ENCODE measurements at regions not wholly inside any gene's neighbourhood (a gene's known extent, or its start where the extent isn't known, plus 50 kb on each side); places are given as distances from the start of the nearest gene placed in this dataset.

- Histone ChIP-seq H3K27ac (ENCODE audit: extremely low read depth, low read depth, low read length) (no peak overlapping the region), H4K20me1 (replicated peaks; ENCODE audit: control insufficient read depth, insufficient read depth, low read length) (no peaks in the 10 kb centered on the region), H3K9ac (ENCODE audit: insufficient read depth in 1 of 2, low read depth in 2 of 2, low read length in 2 of 2) (no peak overlapping the region), H3K4me1 (replicated peaks in 1 of 2; ENCODE audit: control insufficient read depth in 2 of 2, insufficient read depth in 2 of 2, low read length in 2 of 2) (no peaks in the 10 kb centered on the region), H3K4me3 (no peak overlapping the region), H3K36me3 (ENCODE audit: control insufficient read depth, insufficient read depth, low read length) (no peaks in the 10 kb centered on the region), H3K9me3 (replicated peaks; ENCODE audit: control insufficient read depth, insufficient read depth, low read depth, low read length) (no peaks in the 10 kb centered on the region), H3K4me2 (ENCODE audit: insufficient read depth, low read length) (no peak overlapping the region), H3K9me1 (ENCODE audit: control insufficient read depth, insufficient read depth, low read length) (no peaks in the 10 kb centered on the region), H2AFZ (ENCODE audit: low read depth, low read length) (no peak overlapping the region), H3K27me3 (ENCODE audit: control insufficient read depth in 2 of 2, insufficient read depth in 2 of 2, low read length in 2 of 2) (no peaks in the 10 kb centered on the region), H3K79me2 (ENCODE audit: control insufficient read depth, insufficient read depth, low read length) (no peaks in the 10 kb centered on the region)
- WGBS (ENCODE audit: insufficient coverage, low coverage, missing lambda C conversion rate): 0% methylated on average over 1 of the region's 2 CpGs
- intact Hi-C loops (cut with micrococcal nuclease) (no loop called here), in situ Hi-C loops (cut with MboI) (no loop called here)
- ChIA-PET POLR2A (interaction anchor here (0.6 kb wide), 1 partner anchor 39 kb away, joined by 3 read pairs; no protein-coding TSS in a partner anchor), CTCF (ENCODE audit: low intra/inter-chr PET ratio) (no interaction called here)
- FAIRE-seq (no peak), DNase-seq (ENCODE audit: extremely low read depth in 1 of 4, low spot score in 3 of 4) (no peak), ATAC-seq (no peak)
- no TSS peak for BruUV-seq (replicated peaks)
- TF ChIP-seq NR2C1 (IDR thresholded peaks at IDR 0.05) (no peak), NR2C1 (tag; IDR thresholded peaks at IDR 0.05) (no peak), EZH2 (IDR thresholded peaks at IDR 0.05; ENCODE audit: borderline replicate concordance, low read depth, low read length) (no peak), ATF1 (CRISPR knock-in tag; IDR thresholded peaks at IDR 0.05) (no peak), ATF1 (tag; IDR thresholded peaks at IDR 0.05) (no peak), MTA3 (IDR thresholded peaks at IDR 0.05; ENCODE audit: borderline replicate concordance) (no peak), BMI1 (IDR thresholded peaks at IDR 0.05; ENCODE audit: low read length) (no peak), TBP (optimal IDR thresholded peaks at IDR 0.05; ENCODE audit: low read depth, low read length) (no peak), ELF1 (tag; IDR thresholded peaks at IDR 0.05) (no peak), PTRF (tag; IDR thresholded peaks at IDR 0.05) (no peak), CHAMP1 (IDR thresholded peaks at IDR 0.05) (no peak), NCOA2 (IDR thresholded peaks at IDR 0.05; ENCODE audit: partially characterized antibody in 2 of 2) (no peak), NEUROD1 (IDR thresholded peaks at IDR 0.05; ENCODE audit: borderline replicate concordance, low read depth, low read length, partially characterized antibody) (no peak), MEF2A (IDR thresholded peaks at IDR 0.05; ENCODE audit: control insufficient read depth, low read depth, low read length) (no peak), ZNF518B (CRISPR knock-in tag; IDR thresholded peaks at IDR 0.05) (no peak), SMARCA4 (IDR thresholded peaks at IDR 0.05) (no peak), SMARCE1 (IDR thresholded peaks at IDR 0.05) (no peak), ZNF133 (CRISPR knock-in tag; IDR thresholded peaks at IDR 0.05) (no peak), CSDE1 (IDR thresholded peaks at IDR 0.05) (no peak), CBX3 (IDR thresholded peaks at IDR 0.05; ENCODE audit: borderline replicate concordance in 1 of 2, low read length in 2 of 2) (no peak)
Observed at GRCh38 chr18:56538746-56539145, 99.6 kb downstream of the TXNL1 start.
